HG03457 (cell line): ENCODE measurements at regions not wholly inside any gene's neighbourhood (a gene's known extent, or its start where the extent isn't known, plus 50 kb on each side); places are given as distances from the start of the nearest gene placed in this dataset.
"Not testable (repeated sequence)": the region's sequence is repeated elsewhere in the genome, so short reads cannot be mapped to it uniquely, and the experiment has no call there.

ENCODE experiments used
- ATAC-seq: cut with Tn5 transposase; IDR thresholded peaks from one replicate; pipeline ENCODE4 v1.9.1; 2021; ENCODE audit warnings: moderate number of reproducible peaks; ENCODE audit not compliant: unreplicated experiment

GRCh38 chr15:88965097-88965496, 51.9 kb upstream of the MFGE8 start:
- not testable (repeated sequence) for ATAC-seq

GRCh38 chr15:88970232-88970631, 57.1 kb upstream of the MFGE8 start:
- ATAC-seq, result no peak

GRCh38 chr15:88974392-88974791, 61.2 kb upstream of the MFGE8 start:
- no peak for ATAC-seq

- no peak for ATAC-seq
Observed at GRCh38 chr15:88975891-88976290, 62.7 kb upstream of the MFGE8 start.

- no peak for ATAC-seq
Observed at GRCh38 chr15:88976656-88977055, 63.5 kb upstream of the MFGE8 start.

GRCh38 chr15:88979674-88980073, 66.5 kb upstream of the MFGE8 start:
- ATAC-seq, result no peak

GRCh38 chr15:88980498-88980897, 67.3 kb upstream of the MFGE8 start:
- no peak for ATAC-seq

- ATAC-seq, result no peak
Observed at GRCh38 chr15:88981244-88982215, 68.4 kb upstream of the MFGE8 start.

- ATAC-seq, result peak; percentile 94
Observed at GRCh38 chr15:88982304-88982945, 69.2 kb upstream of the MFGE8 start.

- no peak for ATAC-seq
Observed at GRCh38 chr15:88982946-88983342, 69.8 kb upstream of the MFGE8 start.

- no peak for ATAC-seq
Observed at GRCh38 chr15:88983861-88984429, 70.8 kb upstream of the MFGE8 start.

GRCh38 chr15:88985547-88986393, 72.6 kb upstream of the MFGE8 start:
- no peak for ATAC-seq

- no peak for ATAC-seq
Observed at GRCh38 chr15:88986949-88987590, 73.9 kb upstream of the MFGE8 start.

- no peak for ATAC-seq
Observed at GRCh38 chr15:88987591-88987933, 74.4 kb upstream of the MFGE8 start.

- no peak for ATAC-seq
Observed at GRCh38 chr15:88987934-88988671, 74.9 kb upstream of the MFGE8 start.

- ATAC-seq, result no peak
Observed at GRCh38 chr15:88989578-88989977, 76.4 kb upstream of the MFGE8 start.

- ATAC-seq, result no peak
Observed at GRCh38 chr15:88990185-88990679, 77.1 kb upstream of the MFGE8 start.

GRCh38 chr15:88992216-88992615, 79.0 kb upstream of the MFGE8 start:
- ATAC-seq, result no peak

GRCh38 chr15:88992912-88993376, 79.8 kb upstream of the MFGE8 start:
- no peak for ATAC-seq

- no peak for ATAC-seq
Observed at GRCh38 chr15:88993662-88994061, 80.5 kb upstream of the MFGE8 start.
